ENCODE measurements at regions not wholly inside any gene's neighbourhood (a gene's known extent, or its start where the extent isn't known, plus 50 kb on each side); places are given as distances from the start of the nearest gene placed in this dataset.

GRCh38 chr20:60598528-60598927 is 640.3 kb downstream of the CDH26 start:
- no peak overlapping the region for H2AFZ ChIP-seq (ENCODE audit: low read length)

GRCh38 chr20:60599381-60599780 is 641.2 kb downstream of the CDH26 start:
- no peak for DNase-seq
- Histone ChIP-seq H3K4me2 (ENCODE audit: low read depth, low read length) (no peak overlapping the region), H3K36me3 (replicated peaks; ENCODE audit: insufficient read depth, low read length) (no peaks in the 10 kb centered on the region), H3F3A (ENCODE audit: insufficient read depth, low read length) (no peaks in the 10 kb centered on the region), H2AFZ (ENCODE audit: low read length) (no peak overlapping the region), H3K79me2 (ENCODE audit: low read length) (no peaks in the 10 kb centered on the region), H3K4me1 (ENCODE audit: low read length) (no peaks in the 10 kb centered on the region), H3K4me3 (ENCODE audit: low read length) (no peak overlapping the region), H4K20me1 (ENCODE audit: insufficient read depth, low read length) (no peaks in the 10 kb centered on the region), H3K9me2 (replicated peaks; ENCODE audit: insufficient read depth, low read length) (no peaks in the 10 kb centered on the region), H3K27ac (ENCODE audit: low read length) (no peak overlapping the region), H3K9ac (ENCODE audit: low read length) (no peak overlapping the region), H3K9me3 (replicated peaks; ENCODE audit: insufficient read depth, low read length) (no peaks in the 10 kb centered on the region), H3K27me3 (replicated peaks; ENCODE audit: insufficient read depth, low read length) (no peaks in the 10 kb centered on the region)
- TF ChIP-seq EZH2phosphoT487 (IDR thresholded peaks at IDR 0.05; ENCODE audit: low read length), result no peak
- TF ChIP-seq, protein P1, sequence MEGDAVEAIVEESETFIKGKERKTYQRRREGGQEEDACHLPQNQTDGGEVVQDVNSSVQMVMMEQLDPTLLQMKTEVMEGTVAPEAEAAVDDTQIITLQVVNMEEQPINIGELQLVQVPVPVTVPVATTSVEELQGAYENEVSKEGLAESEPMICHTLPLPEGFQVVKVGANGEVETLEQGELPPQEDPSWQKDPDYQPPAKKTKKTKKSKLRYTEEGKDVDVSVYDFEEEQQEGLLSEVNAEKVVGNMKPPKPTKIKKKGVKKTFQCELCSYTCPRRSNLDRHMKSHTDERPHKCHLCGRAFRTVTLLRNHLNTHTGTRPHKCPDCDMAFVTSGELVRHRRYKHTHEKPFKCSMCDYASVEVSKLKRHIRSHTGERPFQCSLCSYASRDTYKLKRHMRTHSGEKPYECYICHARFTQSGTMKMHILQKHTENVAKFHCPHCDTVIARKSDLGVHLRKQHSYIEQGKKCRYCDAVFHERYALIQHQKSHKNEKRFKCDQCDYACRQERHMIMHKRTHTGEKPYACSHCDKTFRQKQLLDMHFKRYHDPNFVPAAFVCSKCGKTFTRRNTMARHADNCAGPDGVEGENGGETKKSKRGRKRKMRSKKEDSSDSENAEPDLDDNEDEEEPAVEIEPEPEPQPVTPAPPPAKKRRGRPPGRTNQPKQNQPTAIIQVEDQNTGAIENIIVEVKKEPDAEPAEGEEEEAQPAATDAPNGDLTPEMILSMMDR (IDR thresholded peaks at IDR 0.05; ENCODE audit: low read length), result no peak
- TF ChIP-seq EZH2 (optimal IDR thresholded peaks at IDR 0.05; ENCODE audit: low read depth, low read length), result no peak

More at GRCh38 chr20:60598528-60598927, 640.3 kb downstream of the CDH26 start:
- H3K4me3 ChIP-seq (ENCODE audit: low read length), result no peak overlapping the region
- no peaks in the 10 kb centered on the region for H3K27me3 ChIP-seq (replicated peaks; ENCODE audit: insufficient read depth, low read length)
- TF ChIP-seq, protein P1 (IDR thresholded peaks at IDR 0.05; ENCODE audit: low read length), result no peak
- TF ChIP-seq EZH2phosphoT487 (IDR thresholded peaks at IDR 0.05; ENCODE audit: low read length) (no peak), EZH2 (optimal IDR thresholded peaks at IDR 0.05; ENCODE audit: low read depth, low read length) (no peak)
- no peaks in the 10 kb centered on the region for H3K9me3 ChIP-seq (replicated peaks; ENCODE audit: insufficient read depth, low read length)
- H3F3A ChIP-seq (ENCODE audit: insufficient read depth, low read length), result no peaks in the 10 kb centered on the region
- no peaks in the 10 kb centered on the region for H3K4me1 ChIP-seq (ENCODE audit: low read length)
- no peak for DNase-seq
- H3K27ac ChIP-seq (ENCODE audit: low read length), result no peak overlapping the region
- no peaks in the 10 kb centered on the region for H3K79me2 ChIP-seq (ENCODE audit: low read length)
- no peak overlapping the region for H3K4me2 ChIP-seq (ENCODE audit: low read depth, low read length)
- no peaks in the 10 kb centered on the region for H3K9me2 ChIP-seq (replicated peaks; ENCODE audit: insufficient read depth, low read length)
- no peaks in the 10 kb centered on the region for H3K36me3 ChIP-seq (replicated peaks; ENCODE audit: insufficient read depth, low read length)
- no peaks in the 10 kb centered on the region for H4K20me1 ChIP-seq (ENCODE audit: insufficient read depth, low read length)
- no peak overlapping the region for H3K9ac ChIP-seq (ENCODE audit: low read length)

DNA sequence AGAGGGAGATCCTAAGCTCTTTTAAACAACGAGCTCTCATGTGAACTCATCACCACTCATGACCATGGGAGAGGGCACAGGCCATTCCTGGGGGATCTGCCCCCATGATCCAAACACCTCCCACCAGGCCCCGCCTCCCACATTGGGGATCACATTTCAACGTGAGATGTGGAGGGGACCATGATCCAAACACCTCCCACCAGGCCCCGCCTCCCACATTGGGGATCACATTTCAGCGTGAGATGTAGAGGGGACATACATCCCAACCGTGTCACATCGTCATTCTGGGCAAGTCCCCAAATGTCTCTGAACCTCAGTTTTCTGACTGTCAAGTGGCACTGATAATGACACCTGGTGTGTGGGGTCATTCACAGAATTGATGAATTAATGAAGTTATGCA is 641.8 kb downstream of the CDH26 start:
- H3K27me3 ChIP-seq (replicated peaks; ENCODE audit: insufficient read depth, low read length), result no peaks in the 10 kb centered on the region

More for the DNA sequence above, 641.8 kb downstream of the CDH26 start:
- Histone ChIP-seq H3K79me2 (ENCODE audit: low read length) (no peaks in the 10 kb centered on the region), H3K4me2 (ENCODE audit: low read depth, low read length) (no peak overlapping the region), H3K9me2 (replicated peaks; ENCODE audit: insufficient read depth, low read length) (no peaks in the 10 kb centered on the region), H4K20me1 (ENCODE audit: insufficient read depth, low read length) (no peaks in the 10 kb centered on the region), H3K4me1 (ENCODE audit: low read length) (no peaks in the 10 kb centered on the region), H3F3A (ENCODE audit: insufficient read depth, low read length) (no peaks in the 10 kb centered on the region), H3K27ac (ENCODE audit: low read length) (no peak overlapping the region), H2AFZ (ENCODE audit: low read length) (no peak overlapping the region), H3K36me3 (replicated peaks; ENCODE audit: insufficient read depth, low read length) (no peaks in the 10 kb centered on the region), H3K9ac (ENCODE audit: low read length) (no peak overlapping the region), H3K9me3 (replicated peaks; ENCODE audit: insufficient read depth, low read length) (no peaks in the 10 kb centered on the region), H3K4me3 (ENCODE audit: low read length) (no peak overlapping the region)
- no peak for TF ChIP-seq EZH2 (optimal IDR thresholded peaks at IDR 0.05; ENCODE audit: low read depth, low read length)
- TF ChIP-seq, protein P1 (IDR thresholded peaks at IDR 0.05; ENCODE audit: low read length), result no peak
- no peak for TF ChIP-seq EZH2phosphoT487 (IDR thresholded peaks at IDR 0.05; ENCODE audit: low read length)
- DNase-seq, result no peak
